Sigmoid colon (tissue), 4 donors: ENCODE measurements at regions not wholly inside any gene's neighbourhood (a gene's known extent, or its start where the extent isn't known, plus 50 kb on each side); places are given as distances from the start of the nearest gene placed in this dataset.

Experiments
- CTCF ChIP-seq, 4 experiments: fragments of 450-650 bp in 3 of 4; fragments of 200-600 bp in 1 of 4; IDR thresholded peaks; one replicate each; pipeline ENCODE4 v1.5.1; 2016 to 2019; ENCODE audit warnings: antibody characterized with exemption in 4 of 4, mild to moderate bottlenecking in 3 of 4, moderate library complexity in 2 of 4
- EP300 ChIP-seq, 4 donors: sonication (generic); formaldehyde crosslinking; IDR thresholded peaks; one replicate each; pipeline ENCODE4 v1.6.1; 2017; ENCODE audit warnings: antibody characterized with exemption in 4 of 4
- POLR2A ChIP-seq, 2 donors: fragments of 450-650 bp; IDR thresholded peaks; one replicate each; pipeline ENCODE4 v1.6.1; 2016; ENCODE audit warnings: antibody characterized with exemption in 2 of 2, mild to moderate bottlenecking in 2 of 2, moderate library complexity in 2 of 2

GRCh38 chr18:44411262-44411905, 269.3 kb upstream of the SETBP1 start:
- TF ChIP-seq CTCF (IDR thresholded peaks at IDR 0.05) (no peak), EP300 (IDR thresholded peaks at IDR 0.05) (no peak), POLR2A (IDR thresholded peaks at IDR 0.05) (no peak)
